HG02588 (cell line): ENCODE measurements at regions not wholly inside any gene's neighbourhood (a gene's known extent, or its start where the extent isn't known, plus 50 kb on each side); places are given as distances from the start of the nearest gene placed in this dataset.

Experiments
- ATAC-seq: cut with Tn5 transposase; IDR thresholded peaks from one replicate; pipeline ENCODE4 v1.9.1; 2021; ENCODE audit warnings: mild to moderate bottlenecking, moderate library complexity; ENCODE audit not compliant: unreplicated experiment

DNA sequence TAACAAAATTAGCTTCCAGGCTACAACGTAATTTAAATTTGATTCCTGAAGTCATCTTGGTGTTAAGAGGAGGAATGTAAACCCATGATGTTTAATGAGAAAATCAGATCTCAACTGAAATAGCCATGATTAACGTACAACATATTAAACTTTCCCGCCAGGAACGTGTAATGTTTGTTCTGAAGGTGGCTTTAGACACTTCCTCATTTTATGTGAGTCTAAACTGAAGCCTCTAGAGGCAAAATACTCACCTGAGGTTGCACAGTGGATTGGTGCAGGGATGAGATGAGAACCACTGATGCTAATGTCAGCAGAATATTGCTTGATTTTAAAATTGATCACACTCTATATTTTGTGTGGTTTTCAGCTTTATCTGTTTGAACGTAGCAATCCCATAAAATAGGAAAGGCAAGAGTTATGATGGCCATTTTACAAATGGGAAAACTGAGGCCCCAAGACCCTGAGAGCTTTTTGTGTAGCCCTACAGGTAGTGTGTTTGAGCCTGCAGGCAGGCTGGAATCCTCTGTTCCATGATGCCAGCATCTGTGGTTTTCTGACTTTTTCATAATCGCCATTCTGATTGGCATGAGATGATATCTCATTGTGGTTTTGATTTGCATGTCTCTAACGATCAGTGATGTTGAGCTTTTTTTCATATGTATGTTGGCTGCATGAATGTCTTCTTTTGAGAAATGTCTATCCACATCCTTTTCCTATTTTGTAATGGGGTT lies 243.7 kb upstream of the BMPER start:
- no peak for ATAC-seq

DNA sequence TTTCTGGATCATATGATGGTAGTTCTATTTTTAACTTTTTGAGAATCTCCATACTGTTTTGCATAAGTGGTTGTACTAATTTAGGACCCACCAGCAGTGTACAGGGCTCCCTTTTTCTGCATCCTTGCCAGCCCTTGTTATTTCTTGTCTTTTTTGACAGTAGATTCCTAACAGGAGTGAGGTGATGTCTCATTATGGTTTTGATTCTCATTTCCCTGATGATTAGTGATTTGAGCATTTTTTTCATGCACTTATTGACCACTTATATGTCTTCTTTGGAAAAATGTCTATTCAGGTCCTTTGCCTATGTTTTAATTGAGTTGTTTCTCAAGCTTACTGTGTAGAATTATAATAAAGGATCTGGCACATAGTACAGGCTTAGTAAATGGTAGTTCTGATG lies 238.8 kb upstream of the BMPER start:
- ATAC-seq = no peak

DNA sequence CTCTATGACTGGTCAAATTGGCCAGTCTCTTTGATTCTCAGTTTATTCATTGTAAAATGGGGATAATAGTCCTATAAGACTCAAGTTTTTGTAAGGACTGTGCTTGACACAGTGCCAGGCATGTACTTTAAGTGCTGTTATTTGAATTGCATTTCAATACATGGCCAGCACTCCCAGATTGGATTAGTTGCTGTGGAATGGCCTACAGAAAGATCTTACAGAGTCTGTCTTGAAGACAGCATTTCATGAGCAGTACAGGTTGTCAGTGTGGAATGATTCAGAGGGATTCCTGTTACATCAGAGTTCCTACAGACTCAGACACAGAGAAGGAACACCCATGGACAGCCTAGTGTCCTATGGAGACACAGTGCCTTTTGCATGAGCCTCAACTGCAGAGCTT lies 238.1 kb upstream of the BMPER start:
- ATAC-seq = no peak

DNA sequence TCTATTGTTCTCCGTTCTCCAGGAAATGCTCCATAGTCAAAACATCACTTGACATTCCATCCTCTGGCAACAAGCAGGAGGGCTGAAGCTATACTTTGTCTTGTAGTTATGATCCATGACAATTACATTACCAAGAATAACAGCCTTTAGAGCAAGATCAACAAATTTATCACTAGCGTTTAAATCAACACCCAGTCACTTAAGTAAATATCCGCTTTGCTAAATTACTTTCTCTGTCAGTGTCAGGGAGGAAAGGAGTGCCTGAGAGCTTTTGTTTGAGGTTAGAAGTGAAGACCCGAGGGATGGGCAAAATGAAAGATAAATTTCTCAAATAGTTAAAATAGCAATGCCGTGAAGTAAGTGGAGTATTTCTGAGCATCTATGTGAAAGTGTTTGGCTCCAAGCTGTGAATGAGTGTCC lies 236.1 kb upstream of the BMPER start:
- no peak for ATAC-seq

DNA sequence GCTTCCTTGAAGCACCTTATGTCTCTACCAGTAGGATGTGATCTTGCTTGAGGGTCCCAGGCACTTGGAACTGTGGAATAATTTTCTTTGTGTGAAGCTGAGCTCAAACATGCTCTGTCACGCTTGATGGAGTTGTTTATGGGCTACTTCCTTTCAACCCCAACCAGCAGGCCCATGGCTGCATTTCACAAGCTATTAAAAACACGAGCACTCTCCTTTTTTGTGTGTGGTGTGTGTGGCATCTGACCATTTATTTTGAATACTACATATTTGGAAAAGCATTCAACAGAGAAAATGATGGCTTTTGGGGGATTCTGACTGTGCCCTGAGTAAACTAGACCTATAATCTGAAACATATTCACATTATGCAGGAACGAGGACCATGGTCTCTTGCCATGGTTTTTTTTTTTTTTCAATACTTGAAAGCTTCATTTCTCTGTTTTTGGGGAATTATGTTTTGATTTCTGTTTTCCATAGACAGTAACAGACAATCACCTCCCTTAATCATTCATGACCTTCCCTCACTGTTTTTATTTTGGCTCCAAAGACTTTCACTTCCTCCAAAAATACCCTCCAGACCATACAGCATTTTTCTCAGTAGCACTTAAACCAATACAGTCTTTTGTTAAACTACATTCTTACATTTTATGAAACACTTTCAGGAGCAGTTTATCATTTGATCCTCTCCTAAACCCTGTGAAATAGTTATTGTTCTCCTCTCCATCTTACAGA lies 233.6 kb upstream of the BMPER start:
- ATAC-seq = no peak

DNA sequence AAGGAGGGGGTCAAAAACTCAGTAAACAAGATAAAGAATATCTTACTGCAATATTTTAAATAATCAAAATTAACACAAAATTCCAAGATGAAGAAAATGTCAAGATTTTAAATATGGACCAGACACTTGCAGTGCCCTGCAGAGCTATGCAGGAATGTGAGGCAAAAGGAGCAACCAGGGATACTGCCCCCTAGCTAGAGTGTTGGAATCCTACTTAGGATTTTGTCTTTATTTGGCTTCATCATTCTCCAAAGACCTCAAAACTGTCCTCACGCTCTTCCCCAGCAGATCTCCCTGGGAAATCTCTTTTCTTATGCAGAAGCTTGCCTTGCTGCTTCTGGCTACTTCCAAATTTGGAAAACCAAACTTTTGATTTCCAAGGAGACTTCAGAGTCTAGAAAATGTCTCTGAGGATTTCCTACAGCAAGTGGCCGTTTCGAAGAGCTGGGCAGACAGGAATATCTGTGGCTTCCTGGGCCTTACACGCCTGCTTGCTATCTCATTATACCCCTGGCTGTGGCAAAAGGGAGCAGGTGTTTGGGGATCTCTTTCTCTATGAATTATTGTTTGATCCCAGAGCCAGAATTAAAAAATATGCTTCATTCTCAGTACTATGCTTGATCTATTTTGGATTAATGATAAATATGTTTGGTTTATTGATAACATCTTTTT lies 232.2 kb upstream of the BMPER start:
- ATAC-seq = no peak

DNA sequence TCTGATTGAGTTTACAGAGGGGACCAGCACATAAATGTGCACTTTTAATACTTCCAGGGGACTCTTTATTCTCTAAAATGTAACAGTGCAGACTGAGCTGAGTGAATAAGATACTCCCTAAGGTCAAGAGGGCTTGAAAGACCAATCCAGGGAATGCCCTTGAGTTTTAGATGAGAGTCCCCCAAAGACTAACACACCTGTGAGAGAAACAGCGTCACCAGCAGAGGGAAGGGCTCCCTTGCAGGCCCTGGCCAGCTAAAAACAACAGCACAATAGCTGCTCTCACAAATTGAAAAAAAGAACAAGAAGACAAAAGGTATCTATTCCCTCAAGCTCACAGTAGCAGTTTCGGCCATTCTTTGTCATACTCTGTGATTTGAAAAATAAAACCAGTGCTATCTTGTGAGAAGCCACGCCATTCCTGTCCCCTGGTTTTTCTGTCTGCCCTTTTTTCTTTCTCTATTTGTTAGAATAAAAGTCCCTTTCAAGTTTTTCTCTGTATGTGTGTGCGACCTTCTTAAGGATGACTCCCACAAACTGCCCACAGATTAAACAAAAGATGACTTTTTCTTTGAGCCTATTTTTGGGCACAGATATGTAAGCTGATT lies 230.4 kb upstream of the BMPER start:
- ATAC-seq = no peak

DNA sequence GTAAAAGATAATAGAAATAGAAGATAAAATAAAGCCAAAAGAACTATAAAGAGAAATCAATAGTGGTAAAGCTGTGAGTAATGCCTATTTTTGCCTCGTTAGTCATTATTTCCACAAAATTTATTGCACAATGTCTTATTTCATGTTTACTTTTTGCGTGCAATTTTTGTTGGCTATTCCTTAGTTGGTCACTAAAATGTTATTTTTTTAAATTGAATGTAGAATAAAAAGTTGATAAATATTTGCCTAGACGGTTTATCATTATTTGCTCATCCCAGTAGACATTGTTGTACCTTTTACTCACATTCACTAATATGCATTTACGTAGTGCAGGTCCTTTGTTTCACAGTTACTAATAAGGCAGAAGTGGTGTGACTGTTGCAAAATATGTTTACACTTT lies 227.8 kb upstream of the BMPER start:
- ATAC-seq = no peak

DNA sequence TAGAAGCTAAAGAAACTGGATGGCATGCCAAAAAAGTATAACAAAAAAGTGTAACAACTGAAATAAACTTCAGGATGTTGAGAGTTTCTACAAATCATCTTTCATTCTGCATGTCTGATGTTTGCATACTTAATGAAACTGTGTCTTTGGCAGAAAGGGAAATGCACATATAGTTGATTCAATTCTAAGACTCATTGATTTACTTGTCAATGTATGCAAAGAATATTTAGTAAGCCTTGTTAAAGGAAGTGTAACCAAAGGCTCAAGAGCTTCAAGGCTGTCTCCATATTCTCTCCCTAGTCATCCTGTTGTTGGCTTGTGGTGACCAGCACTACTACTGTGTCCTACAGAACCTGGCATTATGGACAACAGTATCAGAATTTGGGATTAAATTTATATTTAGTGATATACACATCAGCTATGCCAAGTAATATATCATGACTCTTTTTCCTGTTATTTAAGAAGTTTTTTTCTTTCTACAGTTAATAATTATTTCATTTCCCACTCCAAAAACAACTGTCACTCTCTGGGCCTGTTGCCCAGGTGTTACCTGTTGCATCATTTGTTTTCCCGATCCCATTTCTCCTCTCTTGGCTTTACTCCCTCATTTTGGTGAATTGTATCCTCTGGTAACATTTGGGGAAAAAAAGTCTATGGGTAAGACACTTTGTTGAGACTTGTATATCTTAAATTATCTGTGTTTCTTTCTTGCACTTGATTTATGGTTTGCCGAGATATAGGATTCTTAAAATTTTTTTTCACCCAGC lies 226.6 kb upstream of the BMPER start:
- no peak for ATAC-seq

DNA sequence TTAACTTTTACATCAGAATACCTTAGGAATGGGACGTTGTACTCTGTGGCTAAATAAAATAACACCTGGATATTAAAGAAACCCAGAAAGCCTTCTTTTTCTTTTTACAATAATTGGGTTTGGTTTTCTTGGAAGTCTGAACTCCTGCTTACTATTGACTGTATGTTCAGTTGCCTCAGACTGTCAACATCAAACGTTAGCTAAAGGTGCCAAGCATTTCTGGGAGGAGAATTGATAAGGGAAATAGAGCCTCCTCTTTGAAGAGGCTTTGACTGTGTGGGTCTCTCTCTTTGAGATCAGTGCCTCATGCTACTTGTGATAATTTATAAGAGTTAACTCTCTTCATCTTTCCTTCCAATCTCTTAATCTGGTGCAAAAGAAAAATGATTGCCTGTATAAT lies 224.7 kb upstream of the BMPER start:
- no peak for ATAC-seq

DNA sequence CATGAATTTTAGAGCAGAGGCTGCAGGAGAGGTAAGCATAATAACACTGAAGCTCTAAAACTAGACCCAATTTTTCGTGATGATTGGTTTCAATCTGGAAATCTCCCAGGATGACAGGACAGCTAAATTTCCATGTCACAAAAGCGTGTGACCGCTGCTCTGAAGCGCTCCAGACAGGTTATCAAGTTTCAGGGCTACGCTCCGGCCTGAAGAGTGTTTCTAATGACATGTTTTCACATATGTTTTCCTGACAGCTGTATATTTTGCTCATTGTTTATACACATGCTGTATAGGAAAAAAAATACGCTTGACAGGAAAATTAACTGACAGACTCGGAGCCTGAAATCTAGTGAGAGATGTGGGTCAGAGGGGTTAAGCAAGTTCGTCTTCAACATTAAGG lies 219.8 kb upstream of the BMPER start:
- no peak for ATAC-seq

DNA sequence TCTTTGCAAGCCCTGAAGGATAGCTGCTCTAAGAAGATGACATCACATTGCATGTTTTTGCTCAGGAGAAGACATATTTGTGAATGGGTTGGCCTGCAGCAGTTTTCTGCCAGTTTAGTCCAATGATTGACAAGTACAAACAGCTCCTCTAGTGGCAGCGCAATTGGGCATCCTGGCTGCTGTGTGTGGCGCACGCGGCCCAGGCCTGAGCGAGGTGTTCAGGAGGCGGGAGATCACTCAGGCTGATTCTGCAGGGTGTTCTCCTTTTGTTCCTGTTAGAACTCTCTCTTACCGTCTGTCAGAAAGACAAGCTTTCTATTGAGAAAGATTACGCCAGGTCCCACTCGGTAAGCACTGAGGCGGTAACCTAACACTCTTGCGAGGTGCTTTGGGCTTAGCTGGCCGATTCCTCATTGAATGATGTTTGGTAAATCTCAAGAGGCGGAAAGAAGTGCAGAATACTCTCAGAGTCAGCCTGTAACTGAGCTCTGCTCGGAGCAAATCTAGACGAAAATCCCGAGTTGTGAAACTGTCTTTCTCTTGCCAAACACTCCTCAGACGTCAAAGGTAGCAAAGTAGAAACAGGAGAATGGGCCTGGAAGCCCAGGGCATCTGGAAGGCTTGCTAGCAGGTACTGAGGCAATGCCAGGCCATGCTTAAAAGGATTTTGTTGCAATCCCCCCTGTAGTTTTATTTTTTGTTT lies 219.2 kb upstream of the BMPER start:
- no peak for ATAC-seq

DNA sequence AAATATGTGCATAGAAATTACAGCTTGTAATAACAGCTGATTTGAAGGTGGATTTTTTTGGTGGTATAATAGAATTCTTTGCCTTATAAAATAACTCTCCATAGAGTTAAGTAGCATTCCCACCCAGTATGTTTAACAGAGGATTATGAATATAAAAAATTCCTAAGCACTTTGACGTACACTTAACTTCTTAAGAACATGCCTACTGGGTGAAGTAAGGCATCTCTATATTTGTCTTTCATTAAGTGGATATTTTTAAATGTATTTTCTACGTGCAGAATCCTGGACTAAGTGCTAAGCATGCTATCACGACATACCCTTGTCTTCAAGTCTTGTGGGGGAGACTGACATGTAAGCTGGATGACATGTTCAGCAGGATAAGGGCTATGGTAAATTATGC lies 217.7 kb upstream of the BMPER start:
- no peak for ATAC-seq

DNA sequence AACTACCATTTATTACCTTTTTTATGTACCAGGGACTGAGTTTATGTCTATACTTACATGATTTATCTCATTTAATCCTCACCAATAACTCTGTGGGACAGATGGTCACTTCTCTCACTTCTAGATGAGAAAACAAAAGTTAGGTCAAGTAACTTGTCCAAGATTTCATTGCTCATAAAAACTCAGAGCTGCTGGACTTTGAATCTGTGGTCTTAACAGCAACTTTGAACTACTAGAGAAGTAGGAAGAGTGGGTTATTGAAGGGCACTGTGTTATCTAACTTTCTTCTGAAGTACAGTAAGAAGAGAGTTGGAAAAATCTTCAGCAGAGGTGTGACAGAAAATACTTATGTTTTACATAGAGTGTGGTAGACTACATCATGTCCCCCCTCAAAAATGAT lies 214.2 kb upstream of the BMPER start:
- ATAC-seq = no peak

DNA sequence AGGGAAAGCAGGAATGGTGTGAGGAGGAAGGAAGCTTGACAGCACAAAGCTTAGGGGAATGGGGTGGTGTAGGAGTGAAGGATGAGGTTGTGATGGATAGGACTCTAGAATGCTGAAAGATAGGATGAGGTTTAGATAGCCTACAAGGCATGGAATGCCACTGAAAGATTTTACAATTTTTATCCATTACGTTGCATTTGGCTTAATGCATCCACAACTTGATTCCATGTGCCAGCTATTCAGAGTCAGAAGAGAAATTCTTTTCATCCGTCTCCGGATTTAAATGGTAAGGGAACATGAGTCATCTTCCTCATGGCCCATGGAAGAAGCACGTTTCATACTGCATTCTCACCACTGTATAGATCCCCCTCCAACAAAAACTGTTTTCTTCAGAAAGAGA lies 212.4 kb upstream of the BMPER start:
- ATAC-seq = no peak

DNA sequence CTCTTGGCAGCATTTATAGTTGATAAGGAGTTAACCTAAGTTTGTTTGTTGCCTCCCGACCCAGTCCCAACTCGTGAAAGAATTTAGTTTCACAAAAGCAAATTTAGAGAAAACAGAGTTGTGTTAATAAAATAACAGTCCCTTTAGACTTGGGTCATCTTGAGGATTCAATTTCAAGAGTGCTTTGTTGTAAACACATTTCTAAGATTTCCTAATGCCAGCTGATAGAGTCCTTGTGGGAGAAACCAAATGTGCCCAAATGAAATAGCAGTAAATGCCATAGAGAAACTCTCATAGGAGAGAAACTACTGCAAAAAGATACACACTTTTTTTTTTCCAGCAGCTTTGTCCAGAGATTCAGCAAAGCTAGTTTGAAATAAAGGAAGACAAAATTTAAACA lies 211.3 kb upstream of the BMPER start:
- ATAC-seq = no peak

DNA sequence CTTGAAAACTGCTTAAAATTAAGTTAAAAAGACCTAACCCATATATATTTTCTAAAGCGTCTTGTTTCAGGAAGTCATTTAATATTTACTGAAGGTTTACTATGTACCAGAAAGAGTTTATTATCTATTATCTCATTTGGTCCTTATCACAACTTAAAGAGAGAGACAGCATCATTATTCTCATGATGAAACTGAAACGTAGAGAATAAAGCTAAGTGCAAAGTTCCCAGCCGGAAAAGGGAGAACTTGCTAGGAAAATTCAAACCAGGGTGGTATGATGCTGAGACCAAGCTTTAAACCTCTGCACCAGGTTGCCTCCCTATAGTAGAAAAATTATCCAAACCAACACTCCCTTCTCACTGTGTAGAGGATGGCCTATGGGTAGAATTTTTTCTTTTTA lies 207.7 kb upstream of the BMPER start:
- ATAC-seq = no peak

DNA sequence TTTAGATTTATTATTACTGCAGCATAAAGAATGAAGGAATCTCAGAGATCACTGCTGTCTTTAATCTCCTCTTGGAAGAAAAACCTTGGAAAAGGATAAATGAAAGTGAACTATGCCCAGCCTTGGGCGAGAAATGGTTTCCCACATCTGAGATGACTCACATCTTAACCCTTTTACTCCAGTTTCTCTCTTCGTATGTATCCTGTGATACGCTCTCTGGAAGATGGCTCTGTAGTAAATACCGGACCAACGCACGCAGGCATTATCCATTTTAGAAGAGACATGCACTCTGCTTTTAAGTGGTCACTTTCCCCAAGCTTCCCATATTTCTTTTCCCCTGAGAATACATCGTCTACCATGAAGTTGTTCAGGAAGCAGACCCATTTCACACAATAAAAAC lies 207.3 kb upstream of the BMPER start:
- ATAC-seq = no peak

DNA sequence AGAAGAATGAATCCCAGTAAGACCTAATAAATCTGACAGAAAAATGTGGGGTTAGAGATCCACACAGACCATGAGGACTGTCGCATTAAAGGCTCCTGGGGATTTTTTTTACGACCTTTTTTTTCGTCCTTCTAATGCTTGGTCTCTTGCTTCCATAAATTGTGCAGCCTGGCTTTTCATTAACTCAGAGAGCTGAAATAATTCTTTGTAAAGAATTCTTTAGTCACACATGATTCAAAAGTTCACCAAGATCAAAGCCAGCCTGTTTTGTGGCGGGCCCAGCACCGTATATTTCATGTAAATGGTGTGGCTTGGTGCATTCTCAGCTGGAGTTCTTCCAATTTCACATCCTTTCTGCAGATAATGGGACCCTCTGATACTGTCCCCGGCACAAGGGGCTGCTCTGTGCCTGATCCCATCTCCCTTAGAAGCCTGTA lies 206.6 kb upstream of the BMPER start:
- no peak for ATAC-seq
